ENCODE measurements at regions not wholly inside any gene's neighbourhood (a gene's known extent, or its start where the extent isn't known, plus 50 kb on each side); places are given as distances from the start of the nearest gene placed in this dataset.

GRCh38 chrY:7273587-7274203 lies 362.1 kb upstream of the AMELY start:
- Histone ChIP-seq H3K4me2 (ENCODE audit: low read length) (peak overlapping the region; percentile 67), H3K27ac (peak overlapping the region; percentile 39), H3K9me3 (ENCODE audit: control insufficient read depth, low read length) (no peaks in the 10 kb centered on the region), H3K4me1 (no peaks in the 10 kb centered on the region), H3K9ac (no peak overlapping the region), H3K79me2 (no peaks in the 10 kb centered on the region), H3K36me3 (ENCODE audit: control insufficient read depth, insufficient read depth, low read length) (no peaks in the 10 kb centered on the region), H3K27me3 (ENCODE audit: control insufficient read depth, insufficient read depth, low read length) (no peaks in the 10 kb centered on the region), H2AFZ (no peak overlapping the region), H3K4me3 (ENCODE audit: low read depth, low read length) (peak overlapping the region; percentile 56)
- TF ChIP-seq CTCF (IDR thresholded peaks at IDR 0.05): no peak

- Histone ChIP-seq H3K36me3 (ENCODE audit: control insufficient read depth, insufficient read depth, low read length) (no peaks in the 10 kb centered on the region), H3K27me3 (ENCODE audit: control insufficient read depth, insufficient read depth, low read length) (no peaks in the 10 kb centered on the region), H3K79me2 (no peaks in the 10 kb centered on the region), H3K27ac (no peak overlapping the region), H3K9ac (no peak overlapping the region), H2AFZ (no peak overlapping the region), H3K4me2 (ENCODE audit: low read length) (peak overlapping the region; percentile 67), H3K4me1 (no peaks in the 10 kb centered on the region), H3K4me3 (ENCODE audit: low read depth, low read length) (peak overlapping the region; percentile 56), H3K9me3 (ENCODE audit: control insufficient read depth, low read length) (no peaks in the 10 kb centered on the region)
- no peak for TF ChIP-seq CTCF (IDR thresholded peaks at IDR 0.05)
Observed at GRCh38 chrY:7272556-7273195, 361.1 kb upstream of the AMELY start.

DNA sequence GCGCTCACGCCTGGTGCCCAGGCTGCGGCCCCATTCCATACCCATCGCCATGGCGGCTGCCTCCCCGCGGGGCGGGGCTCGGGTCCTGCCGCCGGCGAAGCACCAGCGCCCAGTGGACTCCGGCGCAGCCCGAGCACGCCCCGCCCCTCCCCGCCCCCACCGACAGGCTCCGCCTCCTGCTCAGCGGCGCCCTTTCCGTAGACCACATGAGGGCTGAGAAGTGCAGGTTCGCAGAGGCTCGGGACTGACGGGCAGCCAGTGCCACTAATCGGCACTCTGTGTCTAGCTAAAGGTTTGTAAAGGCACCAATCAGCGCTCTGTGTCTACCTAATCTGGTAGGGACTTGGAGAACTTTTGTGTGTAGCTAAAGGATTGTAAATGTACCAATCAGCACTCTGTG lies 352.2 kb upstream of the AMELY start:
- H2AFZ ChIP-seq: no peak overlapping the region

DNA sequence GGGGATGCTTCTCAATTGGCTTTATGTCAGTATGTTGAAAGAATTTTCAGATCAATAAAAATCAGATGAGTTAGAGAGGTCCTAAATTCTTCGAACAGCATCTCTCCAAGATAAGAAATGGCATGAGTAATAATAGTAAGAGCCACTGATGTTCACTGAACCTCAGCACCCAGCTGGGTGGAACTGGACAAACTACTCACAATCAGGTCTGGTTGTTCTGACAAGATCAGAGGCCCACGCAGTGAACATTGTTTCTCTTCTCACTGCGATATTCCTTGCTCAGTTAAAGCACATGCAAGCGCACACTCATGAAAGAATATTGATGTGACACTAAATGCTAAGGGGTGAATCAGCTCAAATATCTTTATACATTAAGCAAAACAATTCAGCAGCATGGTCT lies 351.0 kb upstream of the AMELY start:
- Histone ChIP-seq H3K4me2 (ENCODE audit: low read length) (no peak overlapping the region), H3K9me3 (ENCODE audit: control insufficient read depth, low read length) (no peaks in the 10 kb centered on the region), H3K9ac (no peak overlapping the region), H3K79me2 (no peaks in the 10 kb centered on the region), H3K27me3 (ENCODE audit: control insufficient read depth, insufficient read depth, low read length) (no peaks in the 10 kb centered on the region), H3K36me3 (ENCODE audit: control insufficient read depth, insufficient read depth, low read length) (no peaks in the 10 kb centered on the region), H3K4me1 (no peaks in the 10 kb centered on the region), H3K27ac (no peak overlapping the region), H2AFZ (no peak overlapping the region), H3K4me3 (ENCODE audit: low read depth, low read length) (no peak overlapping the region)
- no peak for TF ChIP-seq CTCF (IDR thresholded peaks at IDR 0.05)

More for the DNA sequence above, 352.2 kb upstream of the AMELY start:
- Histone ChIP-seq H3K36me3 (ENCODE audit: control insufficient read depth, insufficient read depth, low read length) (no peaks in the 10 kb centered on the region), H3K79me2 (no peaks in the 10 kb centered on the region), H3K4me1 (no peaks in the 10 kb centered on the region), H3K4me3 (ENCODE audit: low read depth, low read length) (no peak overlapping the region), H3K27me3 (ENCODE audit: control insufficient read depth, insufficient read depth, low read length) (no peaks in the 10 kb centered on the region), H3K4me2 (ENCODE audit: low read length) (no peak overlapping the region), H3K9me3 (ENCODE audit: control insufficient read depth, low read length) (no peaks in the 10 kb centered on the region), H3K9ac (no peak overlapping the region), H3K27ac (no peak overlapping the region)
- no peak for TF ChIP-seq CTCF (IDR thresholded peaks at IDR 0.05)

- Histone ChIP-seq H3K9ac (no peak overlapping the region), H3K4me2 (ENCODE audit: low read length) (no peak overlapping the region), H3K4me1 (no peaks in the 10 kb centered on the region), H3K27me3 (ENCODE audit: control insufficient read depth, insufficient read depth, low read length) (no peaks in the 10 kb centered on the region), H3K36me3 (ENCODE audit: control insufficient read depth, insufficient read depth, low read length) (no peaks in the 10 kb centered on the region), H3K9me3 (ENCODE audit: control insufficient read depth, low read length) (no peaks in the 10 kb centered on the region), H3K4me3 (ENCODE audit: low read depth, low read length) (no peak overlapping the region), H2AFZ (no peak overlapping the region), H3K27ac (no peak overlapping the region), H3K79me2 (no peaks in the 10 kb centered on the region)
- no peak for TF ChIP-seq CTCF (IDR thresholded peaks at IDR 0.05)
Observed at GRCh38 chrY:7261254-7261653, 349.7 kb upstream of the AMELY start.
